NCI-H187 treated with DMSO at 0.1 percent for 48 hours (cell line): ENCODE measurements at regions not wholly inside any gene's neighbourhood (a gene's known extent, or its start where the extent isn't known, plus 50 kb on each side); places are given as distances from the start of the nearest gene placed in this dataset.
"Not testable (repeated sequence)": the region's sequence is repeated elsewhere in the genome, so short reads cannot be mapped to it uniquely, and the experiment has no call there.

Experiments used
- DNase-seq: peaks from one replicate; lab custom pipeline; 2025; lab: John Stamatoyannopoulos, UW

DNA sequence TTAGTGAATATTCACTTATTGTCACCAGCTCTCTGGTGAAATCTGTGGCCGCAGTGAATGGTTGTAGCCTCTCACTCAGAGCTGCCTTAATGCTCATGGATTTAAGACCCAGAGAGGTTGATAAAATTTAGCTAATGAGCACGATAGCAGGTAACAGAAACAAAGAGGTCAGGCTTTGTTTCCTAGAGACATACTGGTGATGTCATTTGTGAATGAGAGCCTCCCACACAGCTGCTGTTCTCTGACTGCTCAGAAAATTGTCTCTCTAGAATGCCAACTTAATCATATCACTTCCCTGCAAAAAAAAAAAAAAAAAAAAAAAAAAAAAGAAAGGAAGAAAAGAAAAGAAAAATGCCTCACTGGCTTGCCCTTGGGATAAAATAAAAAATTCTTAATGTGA is 411.7 kb upstream of the MYT1L start:
- no peak for DNase-seq

DNA sequence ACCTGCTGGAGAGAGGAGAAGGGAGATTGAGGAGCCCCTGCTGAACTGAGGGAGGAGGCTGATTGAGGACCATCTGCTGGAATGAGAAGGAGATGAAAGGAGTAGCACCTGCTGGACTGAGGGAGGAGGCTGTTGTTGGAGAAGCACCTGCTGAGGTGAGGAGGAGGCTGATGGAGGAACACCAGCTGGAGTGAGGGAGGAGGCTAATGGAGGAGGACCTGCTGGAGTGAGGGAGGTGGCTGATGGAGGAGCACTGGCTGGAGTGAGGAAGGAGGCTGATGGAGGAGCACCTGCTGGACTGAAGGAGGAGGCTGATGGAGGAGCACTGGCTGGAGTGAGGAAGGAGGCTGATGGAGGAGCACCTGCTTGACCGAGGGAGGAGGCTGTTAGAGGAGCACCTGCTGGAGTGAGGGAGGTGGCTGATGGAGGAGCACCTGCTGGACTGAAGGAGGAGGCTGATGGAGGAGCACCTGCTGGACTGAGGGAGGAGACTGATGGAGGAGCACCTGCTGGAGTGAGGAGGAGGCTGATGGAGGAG is 409.2 kb upstream of the MYT1L start:
- DNase-seq: no peak

DNA sequence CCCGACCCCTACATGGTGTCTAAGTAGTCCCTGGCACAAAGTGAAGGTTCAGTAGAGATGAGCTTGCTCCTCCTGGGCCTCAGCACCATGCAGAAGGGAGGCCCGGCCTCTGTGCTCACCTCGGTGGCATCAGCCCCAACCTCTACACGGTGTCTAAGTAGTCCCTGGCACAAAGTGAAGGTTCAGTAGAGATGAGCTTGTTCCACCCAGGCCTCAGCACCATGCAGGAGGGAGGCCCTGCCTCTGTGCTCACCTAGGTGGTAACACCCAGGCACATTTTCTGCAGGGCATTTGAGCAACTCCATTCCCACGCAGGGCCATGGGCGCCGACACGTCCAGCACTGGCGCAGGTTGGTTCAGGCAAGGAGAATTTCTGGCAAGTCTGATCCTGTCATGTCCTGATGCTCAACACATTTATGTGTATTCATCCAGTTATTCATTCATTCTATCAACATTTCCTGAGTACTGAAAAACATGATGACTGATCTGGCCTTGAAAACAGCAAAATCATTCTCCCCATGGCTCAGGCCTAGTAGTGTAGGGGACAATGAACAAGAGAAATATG is 408.2 kb upstream of the MYT1L start:
- no peak for DNase-seq

DNA sequence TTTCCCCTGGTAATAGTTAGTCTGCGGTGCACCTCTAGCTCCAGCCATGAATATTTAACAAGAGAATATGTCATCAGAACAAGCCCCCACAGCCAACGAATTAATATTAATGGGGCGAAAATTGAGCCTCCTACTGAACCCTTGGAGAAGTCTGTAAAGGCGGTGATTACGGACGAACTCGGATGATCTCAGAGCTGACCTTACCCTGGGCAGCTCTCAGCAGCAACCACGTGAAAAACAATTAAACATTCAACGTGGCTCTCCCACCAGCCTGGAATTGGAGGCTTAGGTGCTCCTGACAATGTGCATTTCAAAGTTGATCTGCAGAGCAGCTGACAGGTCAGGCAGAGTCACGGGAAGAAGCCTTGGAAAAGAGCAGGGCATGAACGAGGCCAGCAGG is 407.6 kb upstream of the MYT1L start:
- DNase-seq: no peak

DNA sequence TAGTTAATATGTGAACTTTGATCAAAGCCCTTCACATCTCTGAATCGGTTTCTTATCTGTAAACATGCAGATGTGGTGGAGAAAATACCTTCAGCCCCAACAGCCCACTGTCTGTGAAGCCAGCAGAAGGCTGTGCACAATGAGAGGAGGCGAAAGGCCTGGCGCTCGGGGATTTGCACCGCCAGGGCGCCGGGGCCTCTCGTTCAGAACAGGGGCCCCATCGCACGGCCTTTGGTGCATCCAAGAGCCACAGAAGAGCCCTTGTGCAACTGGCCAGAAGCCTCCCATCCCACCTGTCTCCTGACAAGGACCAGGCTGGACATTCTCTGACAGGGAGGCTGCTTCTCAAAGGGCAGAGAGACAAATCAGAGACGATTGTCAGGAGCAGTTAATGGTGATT is 407.2 kb upstream of the MYT1L start:
- no peak for DNase-seq

DNA sequence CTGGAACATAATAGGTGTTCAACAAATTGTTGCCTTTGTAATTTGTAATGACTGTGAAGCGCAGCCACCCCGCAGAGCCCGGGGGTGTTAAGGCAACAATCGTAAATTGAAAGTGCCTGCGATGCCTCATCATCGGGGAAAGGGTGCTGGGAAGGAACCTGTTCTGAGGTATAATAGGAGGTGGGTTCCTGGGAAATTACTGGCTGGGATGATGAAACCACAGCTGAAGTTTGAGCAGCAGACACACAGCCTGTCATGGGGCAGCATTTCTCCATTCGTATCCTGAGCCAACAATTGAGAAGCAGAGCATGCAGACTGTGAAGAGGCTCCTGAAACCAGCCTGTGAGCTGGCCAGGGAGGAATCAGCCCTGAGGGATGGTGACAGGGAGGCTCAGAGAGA is 404.0 kb upstream of the MYT1L start:
- no peak for DNase-seq

DNA sequence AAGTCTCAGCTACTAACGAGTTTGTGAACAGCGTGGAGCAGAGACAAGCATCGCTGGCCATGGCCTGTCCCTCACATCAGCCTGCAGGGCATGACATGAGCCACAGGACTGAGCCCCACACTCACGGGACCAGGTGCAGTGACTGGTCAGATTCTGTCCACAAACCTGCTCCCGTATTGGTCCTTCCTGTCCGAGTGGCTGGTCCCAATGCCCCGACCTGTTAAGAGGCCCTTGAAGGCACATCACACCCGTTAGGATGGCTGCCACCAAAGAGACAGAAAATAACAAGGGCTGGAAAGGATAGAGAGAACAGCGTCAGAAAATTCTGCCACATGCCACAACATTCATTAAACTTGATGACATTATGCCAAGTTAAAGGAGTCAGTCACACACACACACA is 403.2 kb upstream of the MYT1L start:
- DNase-seq: no peak

DNA sequence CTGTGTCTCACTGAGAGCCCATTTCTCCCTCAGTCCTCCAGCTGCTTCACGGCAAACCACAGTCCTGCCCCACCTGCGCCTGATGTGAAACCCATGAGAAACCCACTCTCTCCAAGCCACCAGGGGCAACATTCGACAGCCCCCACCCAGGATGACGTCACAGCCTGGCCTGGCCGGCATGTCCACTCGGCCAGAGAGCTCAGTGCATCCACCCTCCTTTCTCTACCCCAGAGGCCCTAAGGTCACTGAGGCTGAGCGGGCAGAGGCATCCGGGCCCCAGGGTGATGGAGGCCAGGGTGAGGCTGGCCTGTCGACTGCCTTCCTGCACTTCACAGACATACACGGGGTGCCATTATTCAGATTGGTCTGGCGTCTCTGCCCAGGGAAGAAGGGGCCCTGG is 402.7 kb upstream of the MYT1L start:
- no peak for DNase-seq

DNA sequence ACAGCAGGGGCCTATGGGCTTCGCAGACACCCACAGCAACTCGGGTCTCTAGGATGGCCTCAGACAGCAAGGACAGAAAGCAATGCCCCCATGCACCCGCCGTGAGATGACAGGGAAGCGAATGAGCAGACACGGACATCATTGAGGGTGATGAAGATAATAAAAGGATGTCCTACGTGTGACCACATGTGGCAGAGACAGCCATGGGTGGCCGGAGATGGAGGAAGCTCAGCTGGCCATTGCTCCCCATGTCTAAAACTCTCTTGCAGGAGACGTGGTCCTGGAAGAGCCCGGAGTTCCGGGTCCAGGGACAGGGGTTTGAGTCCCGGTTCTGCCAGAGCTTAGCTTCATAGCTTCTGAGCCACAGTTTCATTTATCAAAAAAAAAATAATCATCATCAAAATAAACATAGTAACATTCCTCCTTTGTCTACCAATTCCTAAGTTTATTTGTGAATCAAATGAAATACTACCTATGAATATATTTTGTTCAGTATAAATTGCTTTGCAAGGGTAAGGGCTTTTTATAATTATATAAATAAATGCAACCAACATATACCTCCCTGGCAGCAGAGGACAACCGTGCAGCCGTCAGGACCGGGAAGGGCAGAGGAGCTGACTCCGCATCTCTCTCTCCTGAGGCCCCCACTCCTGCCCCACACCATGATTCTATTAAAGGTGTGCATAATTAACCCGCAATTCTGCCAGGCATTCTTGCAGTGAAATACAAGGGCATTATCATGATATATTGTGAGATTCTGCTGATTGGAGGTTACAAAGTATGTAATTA is 401.4 kb upstream of the MYT1L start:
- no peak for DNase-seq

DNA sequence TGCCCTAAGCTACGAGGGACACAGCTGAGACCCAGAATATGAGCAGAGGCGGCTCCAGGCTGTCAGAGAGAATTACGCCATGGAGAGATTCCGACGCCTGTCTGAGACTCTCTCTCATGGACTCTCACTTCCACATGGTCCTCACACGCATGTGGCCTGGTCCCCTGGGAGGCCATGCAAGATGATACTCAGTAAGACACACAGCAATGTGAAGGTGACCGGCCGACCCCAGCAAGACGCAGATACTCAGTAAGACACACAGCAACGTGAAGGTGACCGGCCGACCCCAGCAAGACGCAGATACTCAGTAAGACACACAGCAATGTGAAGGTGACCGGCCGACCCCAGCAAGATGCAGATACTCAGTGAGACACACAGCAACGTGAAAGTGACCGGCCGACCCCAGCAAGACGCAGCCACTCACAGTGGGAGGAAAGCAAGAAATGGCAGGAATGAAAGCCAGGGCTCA is 400.8 kb upstream of the MYT1L start:
- no peak for DNase-seq

DNA sequence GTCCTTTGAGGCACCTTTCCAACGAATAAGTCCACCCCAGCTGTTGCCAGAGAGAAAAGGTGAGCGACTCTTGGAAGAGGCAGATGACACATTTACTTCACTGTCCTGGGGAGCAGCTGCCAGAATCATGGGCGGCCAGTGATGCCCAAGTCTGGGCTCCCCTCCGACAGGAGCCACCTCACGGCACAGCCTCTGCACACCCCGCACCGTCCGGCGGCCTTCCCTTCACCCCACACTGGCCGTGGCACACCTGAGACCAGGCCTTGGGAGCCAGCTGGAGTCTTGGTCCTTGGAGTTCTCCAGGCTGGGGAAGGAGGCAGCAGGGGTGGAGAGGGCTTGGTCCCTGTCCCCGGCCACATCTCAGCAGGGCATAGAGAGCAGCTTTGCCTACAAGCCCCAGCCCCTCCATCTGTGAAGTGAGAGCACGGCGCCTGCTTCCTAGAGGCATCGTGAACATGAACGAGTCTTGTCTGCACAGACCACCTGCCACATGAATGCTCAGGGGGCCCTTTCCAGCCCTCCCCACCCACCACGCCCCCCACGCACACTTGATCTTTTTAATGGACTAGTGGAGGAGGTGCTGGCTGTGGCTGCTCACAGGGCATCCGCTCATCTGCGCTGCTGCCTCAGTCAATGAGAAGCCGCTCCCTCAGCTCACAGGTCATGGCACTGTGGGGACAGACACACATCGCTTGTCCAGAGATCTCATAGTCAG is 400.2 kb upstream of the MYT1L start:
- no peak for DNase-seq

DNA sequence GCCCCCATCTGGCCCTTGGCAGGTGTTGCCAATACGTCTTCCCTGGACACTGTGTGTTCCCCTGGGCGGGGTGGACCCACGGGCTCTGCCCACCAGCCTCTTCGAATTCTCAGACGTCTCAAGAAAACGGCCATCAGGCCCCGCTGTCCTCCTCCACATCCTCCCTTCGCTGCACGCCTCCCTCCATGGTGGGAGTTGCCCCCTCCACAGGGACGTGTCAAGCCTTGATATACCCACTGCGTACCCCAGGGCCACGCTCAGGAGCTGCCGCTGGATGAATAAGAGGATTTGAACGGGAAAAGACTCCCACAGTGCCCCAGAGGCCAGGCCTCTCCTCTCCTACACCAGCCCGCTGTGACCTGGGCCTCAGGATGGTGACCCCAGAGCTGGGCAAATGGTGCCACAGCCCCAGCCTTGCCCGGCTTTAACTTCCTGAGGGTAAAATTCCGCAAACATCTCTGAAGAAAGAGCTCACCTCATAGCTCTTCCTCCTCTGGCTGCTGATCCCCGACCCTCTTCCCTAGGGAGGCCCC is 399.3 kb upstream of the MYT1L start:
- DNase-seq: no peak

DNA sequence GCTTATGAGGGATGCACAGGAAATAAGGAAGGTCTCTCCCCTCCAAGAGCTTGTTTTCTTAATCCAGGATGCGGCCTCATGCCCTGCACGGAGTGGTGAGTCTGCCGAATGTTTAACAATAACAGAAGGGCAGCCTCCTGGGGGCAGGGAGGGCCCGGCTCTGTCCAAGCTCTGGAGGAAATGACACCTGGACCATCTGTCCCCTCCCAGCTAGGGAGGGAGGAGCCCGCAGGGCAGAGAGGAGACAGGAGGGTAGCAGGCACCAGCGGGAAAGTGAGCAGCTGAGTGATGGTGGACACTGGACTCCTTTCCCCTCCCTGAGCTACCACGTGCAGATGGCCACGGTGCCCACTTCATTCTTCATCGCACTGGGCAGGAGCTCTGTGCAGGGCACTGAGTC is 398.2 kb upstream of the MYT1L start:
- no peak for DNase-seq

DNA sequence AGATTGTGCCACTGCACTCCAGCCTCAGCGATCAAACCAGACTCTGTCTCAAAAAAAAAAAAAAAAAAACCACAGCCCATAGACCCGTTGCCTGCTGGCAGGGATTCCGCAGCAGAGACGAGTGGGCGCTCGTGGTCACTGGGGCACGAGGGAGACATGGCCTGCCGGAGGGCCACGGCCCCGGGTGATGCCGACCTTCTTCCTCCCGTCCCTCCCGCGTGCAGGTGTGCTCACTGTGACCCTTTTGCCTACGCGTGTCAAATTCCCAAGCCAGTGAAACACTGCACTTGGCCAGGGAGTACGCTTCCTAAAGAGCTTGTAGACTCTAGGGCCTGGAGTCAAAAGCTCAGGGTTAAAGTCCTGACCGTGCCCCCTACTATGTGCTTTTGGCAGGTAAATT is 397.6 kb upstream of the MYT1L start:
- no peak for DNase-seq

DNA sequence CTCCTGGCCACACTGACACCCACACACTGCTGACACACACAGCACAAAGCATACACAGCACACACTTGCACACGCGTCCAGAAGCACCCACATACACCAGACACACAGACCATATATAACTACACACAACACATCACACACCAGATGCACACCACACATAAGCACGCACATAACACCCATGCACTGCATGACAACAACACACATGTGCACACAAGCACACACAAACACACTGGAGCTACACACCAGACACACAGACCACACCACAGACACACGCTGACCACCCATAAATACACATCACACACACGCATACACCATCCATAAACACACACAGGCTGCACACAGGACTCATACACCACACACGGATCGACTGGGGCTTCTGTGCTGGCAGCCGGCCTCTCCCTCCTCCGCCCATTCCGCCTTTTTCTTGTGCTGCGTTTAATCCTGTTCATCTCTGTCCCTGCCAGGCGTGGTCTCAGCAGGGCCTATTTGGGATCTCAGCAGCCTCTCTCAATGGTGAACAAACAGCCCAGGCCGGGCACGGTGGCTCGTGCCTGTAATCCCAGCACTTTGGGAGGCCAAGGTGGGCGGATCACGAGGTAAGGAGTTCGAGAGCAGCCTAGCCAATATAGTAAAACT is 396.9 kb upstream of the MYT1L start:
- no peak for DNase-seq

DNA sequence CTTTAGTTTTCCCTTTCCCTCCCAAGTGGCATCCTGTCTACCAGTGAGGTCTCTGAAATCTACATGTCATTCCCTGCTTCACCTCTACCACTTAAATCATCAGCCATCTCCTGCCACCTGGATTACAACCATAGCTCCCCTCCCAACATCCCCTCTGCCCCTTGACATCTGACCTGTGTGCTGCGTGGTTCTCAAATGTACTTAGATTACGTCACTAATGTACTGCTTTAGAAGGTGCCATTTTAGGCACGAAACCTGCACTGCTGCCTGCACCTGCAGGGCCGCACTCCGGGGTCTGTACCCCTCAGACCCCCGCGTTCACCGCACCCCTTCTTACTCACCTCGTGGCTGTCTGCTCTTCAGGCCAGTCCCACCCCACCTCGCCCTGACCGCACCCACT is 395.1 kb upstream of the MYT1L start:
- DNase-seq: no peak

DNA sequence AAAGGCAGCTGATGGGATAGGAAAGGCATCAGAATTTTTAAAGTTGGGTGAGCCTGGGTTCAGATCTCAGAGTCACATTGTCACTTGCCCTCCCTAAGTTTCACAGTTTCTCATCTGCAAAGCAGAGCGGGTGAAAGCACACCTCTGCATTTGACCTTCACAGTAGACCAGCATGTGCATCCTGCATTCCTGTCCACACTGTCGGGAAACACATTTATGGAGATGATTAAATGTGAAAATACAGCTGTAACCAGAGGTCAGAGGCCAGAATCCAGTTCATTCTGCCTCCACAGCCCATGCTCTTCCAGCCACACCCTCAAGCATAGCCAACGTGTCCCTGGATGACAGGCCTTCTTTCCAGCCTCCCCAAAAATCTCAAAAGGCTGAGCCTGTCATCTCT is 392.0 kb upstream of the MYT1L start:
- no peak for DNase-seq

DNA sequence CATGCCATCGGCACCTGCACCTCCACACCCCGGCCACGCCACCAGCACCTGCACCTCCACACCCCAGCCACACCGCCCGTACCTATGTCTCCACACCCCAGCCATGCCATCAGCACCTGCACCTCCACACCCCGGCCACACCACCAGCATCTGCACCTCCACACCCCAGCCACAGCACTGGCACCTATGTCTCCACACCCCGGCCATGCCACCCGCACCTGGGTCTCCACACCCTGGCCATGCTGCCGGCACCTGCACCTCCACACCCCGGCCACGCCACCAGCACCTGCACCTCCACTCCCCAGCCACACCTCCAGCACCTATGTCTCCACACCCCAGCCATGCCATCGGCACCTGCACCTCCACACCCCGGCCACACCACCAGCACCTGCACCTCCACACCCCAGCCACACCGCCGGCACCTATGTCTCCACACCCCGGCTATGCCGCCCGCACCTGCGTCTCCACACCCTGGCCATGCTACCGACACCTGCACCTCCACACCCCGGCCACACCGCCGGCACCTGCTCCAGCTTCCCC is 390.3 kb upstream of the MYT1L start:
- no peak for DNase-seq

DNA sequence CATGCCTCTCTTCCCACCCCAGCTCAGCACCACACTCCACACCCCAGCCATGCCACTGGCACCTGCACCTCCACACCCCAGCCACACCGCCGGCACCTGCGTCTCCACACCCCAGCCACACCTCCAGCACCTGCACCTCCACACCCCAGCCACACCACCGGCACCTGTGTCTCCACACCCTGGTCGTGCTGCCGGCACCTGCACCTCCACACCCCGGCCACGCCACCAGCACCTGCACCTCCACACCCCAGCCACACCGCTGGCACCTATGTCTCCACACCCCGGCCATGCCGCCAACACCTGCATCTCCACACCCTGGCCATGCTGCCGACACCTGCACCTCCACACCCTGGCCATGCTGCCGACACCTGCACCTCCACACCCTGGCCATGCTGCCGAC is 389.7 kb upstream of the MYT1L start:
- DNase-seq: not testable (repeated sequence)

DNA sequence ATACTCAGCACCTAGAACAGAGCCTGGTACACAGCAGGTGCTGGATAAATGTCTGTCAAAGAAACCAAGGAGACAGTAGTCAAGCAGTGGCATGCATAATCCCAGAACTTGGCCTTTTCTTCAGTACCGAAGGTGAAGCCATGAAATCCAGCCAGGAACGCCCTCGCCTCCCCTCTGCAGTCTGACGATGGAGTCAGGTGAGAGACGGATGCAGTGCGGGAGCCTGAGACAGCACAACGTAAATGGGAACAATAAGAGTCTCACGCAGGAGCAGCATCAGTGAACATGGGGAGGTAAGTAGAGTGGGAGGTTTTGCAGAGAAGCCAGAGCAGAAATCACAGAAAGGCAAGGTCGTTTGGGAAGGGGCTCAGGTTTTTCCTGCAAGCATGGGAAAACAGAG is 389.3 kb upstream of the MYT1L start:
- no peak for DNase-seq

DNA sequence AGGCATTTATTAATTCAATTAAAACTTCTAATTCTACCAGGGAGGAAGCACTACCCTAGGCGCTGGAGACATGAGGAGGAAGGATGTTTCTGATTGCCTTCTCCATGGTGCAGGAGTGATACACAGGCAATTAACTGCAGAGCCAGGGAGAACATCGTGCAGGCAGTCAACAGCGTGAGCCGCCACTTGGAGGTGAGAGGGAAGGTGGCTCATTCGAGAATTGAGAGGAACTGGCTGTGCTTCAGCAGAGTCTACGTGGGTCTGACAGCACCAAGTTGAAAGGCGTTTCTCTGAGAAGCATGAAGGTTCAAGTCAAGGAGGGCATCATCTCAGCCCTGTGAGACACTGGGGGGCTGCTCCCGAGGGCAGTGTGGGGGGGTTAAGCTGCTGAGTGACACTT is 388.7 kb upstream of the MYT1L start:
- no peak for DNase-seq

DNA sequence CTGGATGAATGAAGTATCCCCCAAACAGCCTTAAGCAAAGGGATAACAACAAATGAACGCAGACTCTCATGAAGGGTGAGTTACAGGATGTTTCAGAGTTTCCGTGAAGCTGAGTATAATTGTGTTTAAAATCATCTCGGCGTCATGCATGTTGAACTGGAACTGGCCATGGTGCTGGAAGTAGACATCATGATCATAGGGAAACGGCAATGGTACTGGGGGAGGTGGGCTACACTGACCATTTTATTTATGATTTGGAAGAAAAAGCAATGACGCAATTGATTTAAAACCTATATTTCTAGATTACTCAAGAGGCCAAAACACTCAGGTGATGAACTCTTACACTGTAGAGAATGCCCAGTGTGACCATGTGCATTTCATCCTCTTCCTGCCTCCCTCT is 387.9 kb upstream of the MYT1L start:
- no peak for DNase-seq
